ENCODE measurements at regions not wholly inside any gene's neighbourhood (a gene's known extent, or its start where the extent isn't known, plus 50 kb on each side); places are given as distances from the start of the nearest gene placed in this dataset.

DNA sequence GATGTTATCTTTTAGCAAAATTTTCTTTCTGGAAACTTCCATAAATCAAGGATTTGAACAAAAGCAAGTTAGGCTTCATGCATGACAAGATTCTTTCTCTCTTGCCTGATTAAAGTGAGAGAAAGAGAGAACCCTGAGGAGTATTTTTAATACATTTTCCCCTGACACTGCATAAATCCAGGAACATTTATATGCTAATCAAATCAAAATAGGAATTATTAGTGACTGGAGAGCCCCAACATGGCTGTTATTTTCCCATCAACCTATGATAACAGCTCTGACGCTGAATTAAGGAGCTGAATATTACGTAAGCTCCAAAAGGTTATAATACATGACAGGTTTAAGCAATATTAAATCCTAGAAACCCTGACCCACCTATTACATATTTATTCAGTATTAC lies 930.2 kb upstream of the PIK3C3 start:
- TF ChIP-seq, protein P1, sequence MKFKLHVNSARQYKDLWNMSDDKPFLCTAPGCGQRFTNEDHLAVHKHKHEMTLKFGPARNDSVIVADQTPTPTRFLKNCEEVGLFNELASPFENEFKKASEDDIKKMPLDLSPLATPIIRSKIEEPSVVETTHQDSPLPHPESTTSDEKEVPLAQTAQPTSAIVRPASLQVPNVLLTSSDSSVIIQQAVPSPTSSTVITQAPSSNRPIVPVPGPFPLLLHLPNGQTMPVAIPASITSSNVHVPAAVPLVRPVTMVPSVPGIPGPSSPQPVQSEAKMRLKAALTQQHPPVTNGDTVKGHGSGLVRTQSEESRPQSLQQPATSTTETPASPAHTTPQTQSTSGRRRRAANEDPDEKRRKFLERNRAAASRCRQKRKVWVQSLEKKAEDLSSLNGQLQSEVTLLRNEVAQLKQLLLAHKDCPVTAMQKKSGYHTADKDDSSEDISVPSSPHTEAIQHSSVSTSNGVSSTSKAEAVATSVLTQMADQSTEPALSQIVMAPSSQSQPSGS (IDR thresholded peaks at IDR 0.05; ENCODE audit: low read length), result no peak
- TF ChIP-seq SUZ12 (IDR thresholded peaks at IDR 0.05; ENCODE audit: low read length), result no peak

Data from H1 (cell line).